ENCODE measurements at regions not wholly inside any gene's neighbourhood (a gene's known extent, or its start where the extent isn't known, plus 50 kb on each side); places are given as distances from the start of the nearest gene placed in this dataset.
"Not testable (repeated sequence)": the region's sequence is repeated elsewhere in the genome, so short reads cannot be mapped to it uniquely, and the experiment has no call there.

GRCh38 chr12:84183576-84183975 lies 729.0 kb downstream of the SLC6A15 start:
- no peak for ATAC-seq
- no peak for DNase-seq (ENCODE audit: low spot score)
- no peaks in the 10 kb centered on the region for H3K4me1 Mint-ChIP-seq (ENCODE audit: low read depth in 2 of 2)
- no peak overlapping the region for H3K4me3 Mint-ChIP-seq
- peaks cover 11% of the 10 kb centered on the region for H3K9me3 Mint-ChIP-seq
- no peaks in the 10 kb centered on the region for H3K27me3 Mint-ChIP-seq
- H3K36me3 Mint-ChIP-seq, result no peaks in the 10 kb centered on the region
- H3K27ac Mint-ChIP-seq, result no peak overlapping the region

- DNase-seq (ENCODE audit: low spot score) (no peak), ATAC-seq (no peak)
- Mint-ChIP-seq H3K27me3 (no peaks in the 10 kb centered on the region), H3K36me3 (no peaks in the 10 kb centered on the region), H3K27ac (no peak overlapping the region), H3K4me1 (ENCODE audit: low read depth in 2 of 2) (no peaks in the 10 kb centered on the region), H3K9me3 (peaks cover 3% of the 10 kb centered on the region), H3K4me3 (no peak overlapping the region)
These were observed 738.5 kb downstream of the SLC6A15 start for GRCh38 chr12:84174115-84174514.

GRCh38 chr12:84172823-84173424 lies 739.7 kb downstream of the SLC6A15 start:
- Mint-ChIP-seq H3K4me3 (no peak overlapping the region), H3K4me1 (ENCODE audit: low read depth in 2 of 2) (no peaks in the 10 kb centered on the region), H3K27ac (no peak overlapping the region), H3K36me3 (no peaks in the 10 kb centered on the region), H3K9me3 (peaks cover 3% of the 10 kb centered on the region), H3K27me3 (no peaks in the 10 kb centered on the region)
- no peak for ATAC-seq
- no peak for DNase-seq (ENCODE audit: low spot score)

GRCh38 chr12:84166812-84167211 lies 745.8 kb downstream of the SLC6A15 start:
- Mint-ChIP-seq H3K36me3 (peaks cover 6% of the 10 kb centered on the region), H3K27ac (no peak overlapping the region), H3K27me3 (no peaks in the 10 kb centered on the region), H3K4me3 (no peak overlapping the region), H3K9me3 (peaks cover 13% of the 10 kb centered on the region), H3K4me1 (ENCODE audit: low read depth in 2 of 2) (no peaks in the 10 kb centered on the region)
- ATAC-seq (no peak), DNase-seq (ENCODE audit: low spot score) (no peak)

GRCh38 chr12:84165998-84166571 lies 746.5 kb downstream of the SLC6A15 start:
- Mint-ChIP-seq H3K27ac (no peak overlapping the region), H3K36me3 (peaks cover 6% of the 10 kb centered on the region), H3K27me3 (no peaks in the 10 kb centered on the region), H3K9me3 (peaks cover 13% of the 10 kb centered on the region), H3K4me1 (ENCODE audit: low read depth in 2 of 2) (no peaks in the 10 kb centered on the region), H3K4me3 (no peak overlapping the region)
- ATAC-seq (no peak), DNase-seq (ENCODE audit: low spot score) (no peak)

GRCh38 chr12:84161296-84161695 lies 751.3 kb downstream of the SLC6A15 start:
- Mint-ChIP-seq H3K4me3 (no peak overlapping the region), H3K36me3 (no peaks in the 10 kb centered on the region), H3K27ac (no peak overlapping the region)

GRCh38 chr12:84159260-84159659 lies 753.3 kb downstream of the SLC6A15 start:
- H3K9me3 Mint-ChIP-seq, result peaks cover 5% of the 10 kb centered on the region
- H3K27ac Mint-ChIP-seq, result no peak overlapping the region
- no peaks in the 10 kb centered on the region for H3K4me1 Mint-ChIP-seq (ENCODE audit: low read depth in 2 of 2)
- H3K36me3 Mint-ChIP-seq, result no peaks in the 10 kb centered on the region
- no peaks in the 10 kb centered on the region for H3K27me3 Mint-ChIP-seq
- ATAC-seq (no peak), DNase-seq (ENCODE audit: low spot score) (no peak)
- H3K4me3 Mint-ChIP-seq, result no peak overlapping the region

More at GRCh38 chr12:84161296-84161695, 751.3 kb downstream of the SLC6A15 start:
- Mint-ChIP-seq H3K27me3 (no peaks in the 10 kb centered on the region), H3K9me3 (peaks cover 9% of the 10 kb centered on the region), H3K4me1 (ENCODE audit: low read depth in 2 of 2) (no peaks in the 10 kb centered on the region)
- ATAC-seq, result no peak
- DNase-seq (ENCODE audit: low spot score), result no peak

- ATAC-seq (no peak), DNase-seq (ENCODE audit: low spot score) (no peak)
- Mint-ChIP-seq H3K9me3 (peaks cover 5% of the 10 kb centered on the region), H3K27me3 (no peaks in the 10 kb centered on the region), H3K4me3 (no peak overlapping the region), H3K36me3 (no peaks in the 10 kb centered on the region), H3K27ac (no peak overlapping the region), H3K4me1 (ENCODE audit: low read depth in 2 of 2) (no peaks in the 10 kb centered on the region)
These were observed 755.4 kb downstream of the SLC6A15 start for GRCh38 chr12:84157170-84157569.

- H3K27me3 Mint-ChIP-seq; H3K27ac Mint-ChIP-seq; DNase-seq (ENCODE audit: low spot score); H3K36me3 Mint-ChIP-seq; H3K4me1 Mint-ChIP-seq (ENCODE audit: low read depth in 2 of 2); H3K4me3 Mint-ChIP-seq; H3K9me3 Mint-ChIP-seq; ATAC-seq: not testable (repeated sequence)
These were observed 757.3 kb downstream of the SLC6A15 start for GRCh38 chr12:84154991-84155930.

- H3K4me3 Mint-ChIP-seq; H3K36me3 Mint-ChIP-seq; ATAC-seq; H3K4me1 Mint-ChIP-seq (ENCODE audit: low read depth in 2 of 2); H3K27me3 Mint-ChIP-seq; H3K9me3 Mint-ChIP-seq; H3K27ac Mint-ChIP-seq; DNase-seq (ENCODE audit: low spot score): not testable (repeated sequence)
These were observed 758.1 kb downstream of the SLC6A15 start for GRCh38 chr12:84154439-84154990.

GRCh38 chr12:84150201-84150600 lies 762.4 kb downstream of the SLC6A15 start:
- no peak overlapping the region for H3K27ac Mint-ChIP-seq
- ATAC-seq, result no peak
- H3K27me3 Mint-ChIP-seq, result no peaks in the 10 kb centered on the region
- peaks cover 17% of the 10 kb centered on the region for H3K9me3 Mint-ChIP-seq
- no peak for DNase-seq (ENCODE audit: low spot score)
- peaks cover 4% of the 10 kb centered on the region for H3K36me3 Mint-ChIP-seq
- no peak overlapping the region for H3K4me3 Mint-ChIP-seq
- no peaks in the 10 kb centered on the region for H3K4me1 Mint-ChIP-seq (ENCODE audit: low read depth in 2 of 2)

- DNase-seq (ENCODE audit: low spot score), result no peak
- no peak overlapping the region for H3K27ac Mint-ChIP-seq
- no peaks in the 10 kb centered on the region for H3K27me3 Mint-ChIP-seq
- H3K9me3 Mint-ChIP-seq, result peaks cover 14% of the 10 kb centered on the region
- H3K4me1 Mint-ChIP-seq (ENCODE audit: low read depth in 2 of 2), result no peaks in the 10 kb centered on the region
- peaks cover 4% of the 10 kb centered on the region for H3K36me3 Mint-ChIP-seq
- no peak overlapping the region for H3K4me3 Mint-ChIP-seq
- no peak for ATAC-seq
These were observed 764.3 kb downstream of the SLC6A15 start for GRCh38 chr12:84148335-84148734.

- H3K36me3 Mint-ChIP-seq, result peaks cover 8% of the 10 kb centered on the region
- no peaks in the 10 kb centered on the region for H3K4me1 Mint-ChIP-seq (ENCODE audit: low read depth in 2 of 2)
- no peak overlapping the region for H3K27ac Mint-ChIP-seq
- no peak for DNase-seq (ENCODE audit: low spot score)
- no peak overlapping the region for H3K4me3 Mint-ChIP-seq
- H3K27me3 Mint-ChIP-seq, result no peaks in the 10 kb centered on the region
- no peak for ATAC-seq
- peaks cover 16% of the 10 kb centered on the region for H3K9me3 Mint-ChIP-seq
These were observed 775.7 kb downstream of the SLC6A15 start for GRCh38 chr12:84136862-84137367.

Measured in natural killer cell treated with Interleukin-12 subunit alpha and Interleukin-12 subunit beta and Interleukin-15 and Interleukin-18, amount 100 ng/mL, for 72 hours (primary cell).